NCI-H1694 (cell line): ENCODE measurements at regions not wholly inside any gene's neighbourhood (a gene's known extent, or its start where the extent isn't known, plus 50 kb on each side); places are given as distances from the start of the nearest gene placed in this dataset.
"Not testable (repeated sequence)": the region's sequence is repeated elsewhere in the genome, so short reads cannot be mapped to it uniquely, and the experiment has no call there.

Experiments used
- DNase-seq: peaks from one replicate; lab custom pipeline; 2025; lab: John Stamatoyannopoulos, UW

- not testable (repeated sequence) for DNase-seq
Measured at GRCh38 chr10:6921026-6921425, 340.9 kb upstream of the PRKCQ start.

DNA sequence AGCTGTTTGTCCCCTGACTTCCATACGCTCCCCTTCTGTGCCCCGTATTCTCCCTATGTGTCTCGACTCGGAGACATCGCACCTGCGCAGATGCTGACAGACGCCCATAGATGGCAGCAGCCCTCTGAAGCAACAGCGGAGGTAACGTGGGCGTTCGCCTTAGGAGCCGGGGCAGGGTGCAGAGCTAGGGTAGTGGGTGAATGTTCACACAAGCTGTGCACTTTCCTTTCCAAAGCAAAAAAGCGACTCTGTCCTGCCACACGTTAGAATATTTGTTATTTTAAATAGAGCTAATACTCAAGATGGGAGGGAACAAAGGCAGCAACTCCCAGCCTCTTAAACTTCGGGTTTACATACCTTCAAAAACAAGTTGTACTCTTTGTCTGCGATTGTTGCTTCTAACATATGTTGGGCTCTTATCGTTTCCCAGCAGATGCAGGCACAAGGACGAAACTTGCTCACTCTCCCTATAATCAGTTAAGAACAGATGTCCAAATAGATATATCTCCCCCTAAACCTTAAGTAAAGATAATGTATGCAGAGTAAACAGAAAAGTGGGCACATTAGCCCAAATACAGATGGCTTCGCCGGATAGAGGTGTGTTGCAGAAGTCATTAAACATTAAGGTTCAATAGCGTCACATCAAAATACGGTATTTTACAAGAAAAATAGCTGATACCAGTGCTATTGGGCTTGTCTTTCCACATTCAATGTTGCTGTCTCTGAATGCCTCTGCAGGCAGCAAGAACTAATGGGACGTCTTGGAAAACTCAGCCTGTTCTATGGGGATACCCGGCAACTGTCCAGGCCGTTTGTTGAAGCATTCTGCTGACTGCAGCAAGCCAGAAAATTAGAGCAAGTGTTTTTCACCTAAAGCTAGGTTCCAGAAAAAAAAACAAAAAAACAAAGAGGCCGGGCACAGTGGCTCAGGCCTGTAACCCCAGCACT lies 340.3 kb upstream of the PRKCQ start:
- DNase-seq: no peak

- no peak for DNase-seq
Measured at GRCh38 chr10:6919077-6919476, 339.0 kb upstream of the PRKCQ start.

DNA sequence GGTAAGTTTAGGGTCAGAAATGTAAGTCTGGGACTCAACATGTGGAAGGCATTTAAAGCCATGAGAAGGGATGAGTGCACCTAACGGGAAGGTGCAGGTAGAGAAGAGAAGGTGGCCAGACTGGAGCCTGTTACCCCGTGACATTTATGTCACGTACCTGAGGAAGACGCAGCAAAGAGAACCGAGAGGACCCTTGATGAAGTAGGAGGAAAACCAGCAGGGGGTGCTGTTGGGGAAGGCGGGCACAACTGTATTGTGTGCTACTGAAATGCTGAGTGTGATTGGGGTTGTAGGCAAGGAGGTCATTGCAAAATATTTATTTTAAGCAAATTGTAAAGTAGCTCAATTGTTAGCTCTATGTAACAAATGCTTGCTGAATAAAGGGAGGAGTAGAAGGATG lies 338.2 kb upstream of the PRKCQ start:
- no peak for DNase-seq

- no peak for DNase-seq
Measured at GRCh38 chr10:6917125-6917524, 337.0 kb upstream of the PRKCQ start.

GRCh38 chr10:6916601-6917000 lies 336.5 kb upstream of the PRKCQ start:
- DNase-seq: no peak

DNA sequence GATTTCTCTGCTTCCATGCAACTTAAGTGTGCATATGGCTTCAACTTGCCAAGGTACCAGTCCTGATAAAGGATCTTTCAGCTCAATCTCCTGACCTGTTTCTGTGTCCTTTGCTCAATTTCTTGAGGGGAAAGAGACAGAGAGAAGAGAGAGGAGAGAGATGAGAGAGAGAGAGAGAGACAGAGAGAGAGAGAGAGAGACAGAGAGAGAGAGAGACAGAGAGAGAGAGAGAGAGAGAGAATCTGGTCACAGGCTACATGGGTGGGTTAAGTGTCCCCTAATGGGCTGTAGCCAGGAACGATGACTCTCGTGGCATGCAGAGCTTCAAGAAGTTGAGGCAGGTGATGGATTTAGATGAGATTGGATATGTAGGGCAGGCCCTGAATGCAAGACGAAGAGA lies 335.2 kb upstream of the PRKCQ start:
- no peak for DNase-seq

DNA sequence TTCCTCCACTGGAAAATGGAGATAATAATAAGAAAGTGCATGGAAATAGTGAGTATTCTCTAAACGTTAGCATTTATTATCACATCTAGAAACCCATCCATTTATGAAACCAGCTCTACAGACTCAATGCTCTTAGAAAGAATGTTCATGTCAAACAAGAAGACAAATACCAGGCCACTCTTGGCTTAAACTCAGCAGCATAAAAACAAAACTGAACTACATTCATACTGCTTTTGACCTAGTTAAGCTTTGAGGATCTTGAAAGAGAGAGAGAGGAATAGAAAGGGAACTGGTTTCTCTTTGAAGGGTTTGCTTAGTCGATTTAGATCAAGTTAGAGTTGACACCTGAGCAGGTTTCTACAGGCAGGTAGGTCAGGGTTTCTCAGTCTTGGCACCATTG lies 332.9 kb upstream of the PRKCQ start:
- DNase-seq: no peak

DNA sequence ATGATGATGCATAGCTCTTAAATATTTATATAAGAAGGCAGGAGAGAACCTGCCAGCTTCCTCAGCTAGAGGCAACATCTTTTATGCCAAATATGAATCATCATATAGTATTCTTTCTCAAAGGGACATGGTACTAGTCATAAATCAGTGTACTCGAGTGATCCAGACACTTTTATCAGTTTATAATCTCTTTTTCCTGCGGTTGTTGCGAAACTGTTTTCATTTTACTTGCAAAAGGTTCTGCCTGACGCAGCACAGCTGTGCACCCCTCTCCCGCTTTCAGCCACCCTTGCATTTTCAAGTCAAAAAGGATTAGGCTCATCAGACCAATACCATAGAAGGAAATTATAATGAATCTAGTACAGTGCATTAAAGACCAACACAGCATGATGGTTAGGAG lies 332.3 kb upstream of the PRKCQ start:
- no peak for DNase-seq

DNA sequence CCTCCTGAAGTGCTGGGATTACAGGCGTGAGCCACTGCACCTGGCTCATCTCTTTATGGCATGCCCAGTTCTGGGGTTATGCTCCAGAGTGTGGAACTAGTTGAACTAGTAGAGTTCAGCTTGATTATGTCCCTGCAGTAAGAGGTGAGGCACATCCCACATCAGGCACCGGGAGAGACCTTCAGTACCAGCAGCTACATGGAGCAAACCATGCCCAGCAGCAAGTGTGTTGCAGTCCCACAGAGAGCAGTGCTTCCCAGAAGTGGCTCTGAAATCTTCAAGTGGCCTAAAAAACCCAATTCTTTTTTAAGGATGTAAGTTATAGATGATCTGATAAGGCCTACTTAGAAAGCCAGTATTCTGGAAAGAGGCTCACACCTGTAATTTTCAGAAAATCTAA lies 331.9 kb upstream of the PRKCQ start:
- DNase-seq: no peak

DNA sequence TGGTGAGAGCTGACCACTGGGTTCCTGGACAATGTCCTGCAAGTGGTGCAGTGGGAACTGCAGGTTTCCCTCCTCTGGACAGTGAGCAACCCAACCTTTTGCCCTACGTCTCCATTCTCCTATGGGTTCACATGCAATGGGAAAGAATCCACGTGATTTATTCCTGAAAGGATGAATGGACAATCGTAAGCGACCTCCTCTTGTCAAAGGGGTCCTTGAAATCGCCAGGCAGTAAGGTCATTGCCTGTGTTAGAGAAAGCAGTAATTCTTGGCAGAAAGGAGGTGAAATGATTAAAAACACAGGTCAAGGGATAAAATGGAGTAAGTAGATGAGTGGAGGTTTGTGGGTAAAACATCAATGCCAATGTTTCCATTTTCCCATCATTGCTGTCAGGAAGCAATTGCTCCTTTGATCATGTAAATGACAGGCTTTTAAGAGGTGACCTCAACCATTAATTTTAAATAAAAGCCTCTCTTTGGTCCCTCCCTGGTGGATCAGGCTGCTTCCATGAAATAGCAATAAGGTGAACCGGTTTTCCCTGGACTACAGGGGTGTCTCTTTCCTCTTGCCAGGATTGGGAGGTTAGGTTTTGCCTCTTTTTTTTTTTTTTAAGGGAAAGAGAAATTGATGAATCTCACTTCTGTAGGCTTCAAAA lies 330.0 kb upstream of the PRKCQ start:
- no peak for DNase-seq

GRCh38 chr10:6907877-6908530 lies 327.9 kb upstream of the PRKCQ start:
- no peak for DNase-seq

GRCh38 chr10:6894405-6894804 lies 314.3 kb upstream of the PRKCQ start:
- DNase-seq: no peak

DNA sequence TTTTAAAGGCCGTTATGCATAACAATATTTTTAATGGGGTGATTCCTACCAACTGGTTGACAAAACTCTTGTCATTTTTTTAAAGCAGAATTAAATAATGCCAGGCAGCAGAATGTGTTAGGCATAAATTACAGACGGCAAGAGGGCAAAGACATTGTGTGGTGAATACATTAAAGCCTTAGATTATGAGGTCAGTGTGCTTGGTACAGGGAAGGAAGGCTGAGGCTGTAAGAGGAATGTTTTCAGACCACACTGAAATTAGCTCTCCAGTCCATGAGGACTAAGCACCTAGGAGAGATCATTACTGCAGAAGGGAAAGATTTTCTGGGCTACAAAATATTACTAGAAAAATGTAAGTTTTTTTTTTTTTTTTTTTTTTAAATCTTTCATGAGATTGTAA lies 312.8 kb upstream of the PRKCQ start:
- no peak for DNase-seq

DNA sequence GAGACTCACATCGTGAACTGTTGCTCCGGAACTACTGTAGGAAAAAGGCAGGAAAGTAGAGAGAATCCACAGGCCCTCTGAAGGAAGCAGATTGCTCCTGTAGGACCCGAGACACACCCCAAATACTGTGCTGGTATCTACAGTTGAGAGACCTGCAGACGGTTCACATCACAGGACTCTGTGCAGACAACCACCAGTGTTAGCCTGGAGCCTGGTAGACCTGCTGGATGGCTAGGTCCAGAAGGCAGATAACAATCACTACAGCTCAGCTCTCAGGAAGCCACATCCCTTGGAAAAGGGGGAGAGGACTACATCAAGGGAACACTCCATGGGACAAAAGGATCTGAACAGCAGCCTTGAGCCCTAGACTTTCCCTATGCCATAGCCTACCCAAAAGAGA lies 311.8 kb upstream of the PRKCQ start:
- no peak for DNase-seq

DNA sequence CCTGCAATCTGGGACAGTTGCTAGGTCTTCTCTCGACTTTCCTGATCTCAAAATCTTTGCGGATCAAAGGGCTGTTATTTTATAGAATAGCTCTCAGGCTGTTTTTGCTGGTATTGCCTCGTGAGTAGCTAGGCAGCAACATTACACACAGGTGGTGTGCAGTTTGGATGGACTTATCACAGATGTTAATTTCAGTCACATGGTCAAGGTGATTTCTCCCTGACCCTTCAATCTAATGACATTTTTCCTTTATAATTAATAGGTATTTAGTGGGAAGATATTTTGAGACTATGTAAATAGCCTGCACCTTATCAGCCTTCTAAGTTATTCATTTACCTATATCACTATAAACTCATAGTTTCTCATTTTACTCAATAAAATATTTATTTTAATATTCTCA lies 309.6 kb upstream of the PRKCQ start:
- DNase-seq: no peak

GRCh38 chr10:6888434-6888833 lies 308.4 kb upstream of the PRKCQ start:
- no peak for DNase-seq

- DNase-seq: no peak
Measured at GRCh38 chr10:6885284-6885683, 305.2 kb upstream of the PRKCQ start.

DNA sequence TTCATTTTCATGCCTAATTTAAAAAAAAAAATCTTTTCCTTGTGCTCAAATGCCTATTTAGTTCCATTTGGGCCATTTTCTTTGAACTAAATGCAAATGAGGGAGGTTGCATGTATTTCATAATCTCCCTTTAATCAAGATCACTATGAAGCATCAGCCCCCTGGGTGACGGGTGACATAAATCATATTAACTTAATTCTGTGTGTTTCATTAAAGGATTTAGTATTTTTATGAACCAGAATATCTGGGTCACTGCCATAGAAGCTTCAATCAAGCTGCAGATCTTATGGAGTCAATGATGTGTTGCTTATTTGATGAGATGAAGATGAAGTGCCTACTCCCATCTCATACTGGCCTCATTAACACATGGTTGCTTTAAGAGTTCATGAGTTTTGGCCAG lies 301.9 kb upstream of the PRKCQ start:
- no peak for DNase-seq

GRCh38 chr10:6877722-6878392 lies 297.8 kb upstream of the PRKCQ start:
- DNase-seq: no peak

- DNase-seq: no peak
Measured at GRCh38 chr10:6877336-6877721, 297.3 kb upstream of the PRKCQ start.

- no peak for DNase-seq
Measured at GRCh38 chr10:6875269-6875865, 295.3 kb upstream of the PRKCQ start.
